ENCODE measurements at regions not wholly inside any gene's neighbourhood (a gene's known extent, or its start where the extent isn't known, plus 50 kb on each side); places are given as distances from the start of the nearest gene placed in this dataset.
"Not testable (repeated sequence)": the region's sequence is repeated elsewhere in the genome, so short reads cannot be mapped to it uniquely, and the experiment has no call there.

GRCh38 chr3:87957575-87957974 lies 101.2 kb downstream of the CGGBP1 start:
- Histone ChIP-seq H3K36me3 (ENCODE audit: insufficient read depth, insufficient read length, low read length) (no peaks in the 10 kb centered on the region), H3K9me3 (ENCODE audit: insufficient read depth, low read length) (no peaks in the 10 kb centered on the region), H3K4me3 (ENCODE audit: insufficient read length, low read depth) (no peak overlapping the region), H3K9ac (ENCODE audit: insufficient read length, low read depth) (no peak overlapping the region), H3K4me1 (ENCODE audit: insufficient read depth, insufficient read length) (no peaks in the 10 kb centered on the region), H3K27me3 (ENCODE audit: insufficient read depth, insufficient read length) (no peaks in the 10 kb centered on the region)
- TF ChIP-seq SUZ12 (IDR thresholded peaks at IDR 0.05; ENCODE audit: extremely low read depth, insufficient read depth, insufficient read length) (no peak), ZNF274 (IDR thresholded peaks at IDR 0.05; ENCODE audit: low read depth, low read length) (no peak), YY1 (IDR thresholded peaks at IDR 0.05; ENCODE audit: insufficient read depth, insufficient read length) (no peak)
- no peak for DNase-seq (ENCODE audit: low read depth, low spot score)

- H3K27me3 ChIP-seq (ENCODE audit: insufficient read depth, insufficient read length), result no peaks in the 10 kb centered on the region
- no peak for DNase-seq (ENCODE audit: low read depth, low spot score)
- no peaks in the 10 kb centered on the region for H3K9me3 ChIP-seq (ENCODE audit: insufficient read depth, low read length)
- no peaks in the 10 kb centered on the region for H3K4me1 ChIP-seq (ENCODE audit: insufficient read depth, insufficient read length)
- no peak for TF ChIP-seq ZNF274 (IDR thresholded peaks at IDR 0.05; ENCODE audit: low read depth, low read length)
- TF ChIP-seq YY1 (IDR thresholded peaks at IDR 0.05; ENCODE audit: insufficient read depth, insufficient read length), result no peak
- TF ChIP-seq SUZ12 (IDR thresholded peaks at IDR 0.05; ENCODE audit: extremely low read depth, insufficient read depth, insufficient read length), result no peak
- H3K4me3 ChIP-seq (ENCODE audit: insufficient read length, low read depth), result no peak overlapping the region
- no peaks in the 10 kb centered on the region for H3K36me3 ChIP-seq (ENCODE audit: insufficient read depth, insufficient read length, low read length)
- H3K9ac ChIP-seq (ENCODE audit: insufficient read length, low read depth), result no peak overlapping the region
These were observed 109.0 kb downstream of the CGGBP1 start for GRCh38 chr3:87949879-87950208.

GRCh38 chr3:87949189-87949878 lies 109.5 kb downstream of the CGGBP1 start:
- no peaks in the 10 kb centered on the region for H3K4me1 ChIP-seq (ENCODE audit: insufficient read depth, insufficient read length)
- H3K9me3 ChIP-seq (ENCODE audit: insufficient read depth, low read length), result no peaks in the 10 kb centered on the region
- TF ChIP-seq SUZ12 (IDR thresholded peaks at IDR 0.05; ENCODE audit: extremely low read depth, insufficient read depth, insufficient read length), result no peak
- no peak for TF ChIP-seq YY1 (IDR thresholded peaks at IDR 0.05; ENCODE audit: insufficient read depth, insufficient read length)
- TF ChIP-seq ZNF274 (IDR thresholded peaks at IDR 0.05; ENCODE audit: low read depth, low read length), result no peak
- no peak for DNase-seq (ENCODE audit: low read depth, low spot score)
- no peaks in the 10 kb centered on the region for H3K27me3 ChIP-seq (ENCODE audit: insufficient read depth, insufficient read length)
- no peak overlapping the region for H3K9ac ChIP-seq (ENCODE audit: insufficient read length, low read depth)
- H3K4me3 ChIP-seq (ENCODE audit: insufficient read length, low read depth), result no peak overlapping the region
- no peaks in the 10 kb centered on the region for H3K36me3 ChIP-seq (ENCODE audit: insufficient read depth, insufficient read length, low read length)

GRCh38 chr3:87946007-87946406 lies 112.8 kb downstream of the CGGBP1 start:
- DNase-seq (ENCODE audit: low read depth, low spot score); H3K4me3 ChIP-seq (ENCODE audit: insufficient read length, low read depth); H3K9ac ChIP-seq (ENCODE audit: insufficient read length, low read depth); H3K9me3 ChIP-seq (ENCODE audit: insufficient read depth, low read length); H3K36me3 ChIP-seq (ENCODE audit: insufficient read depth, insufficient read length, low read length); H3K4me1 ChIP-seq (ENCODE audit: insufficient read depth, insufficient read length); H3K27me3 ChIP-seq (ENCODE audit: insufficient read depth, insufficient read length): not testable (repeated sequence)

- H3K9ac ChIP-seq (ENCODE audit: insufficient read length, low read depth); H3K4me3 ChIP-seq (ENCODE audit: insufficient read length, low read depth); DNase-seq (ENCODE audit: low read depth, low spot score); H3K36me3 ChIP-seq (ENCODE audit: insufficient read depth, insufficient read length, low read length); H3K27me3 ChIP-seq (ENCODE audit: insufficient read depth, insufficient read length); H3K4me1 ChIP-seq (ENCODE audit: insufficient read depth, insufficient read length); H3K9me3 ChIP-seq (ENCODE audit: insufficient read depth, low read length): not testable (repeated sequence)
These were observed 116.5 kb downstream of the CGGBP1 start for GRCh38 chr3:87942256-87942655.

- H3K9ac ChIP-seq (ENCODE audit: insufficient read length, low read depth), result no peak overlapping the region
- TF ChIP-seq ZNF274 (IDR thresholded peaks at IDR 0.05; ENCODE audit: low read depth, low read length) (no peak), YY1 (IDR thresholded peaks at IDR 0.05; ENCODE audit: insufficient read depth, insufficient read length) (no peak), SUZ12 (IDR thresholded peaks at IDR 0.05; ENCODE audit: extremely low read depth, insufficient read depth, insufficient read length) (no peak)
- no peaks in the 10 kb centered on the region for H3K27me3 ChIP-seq (ENCODE audit: insufficient read depth, insufficient read length)
- DNase-seq (ENCODE audit: low read depth, low spot score), result no peak
- H3K36me3 ChIP-seq (ENCODE audit: insufficient read depth, insufficient read length, low read length), result no peaks in the 10 kb centered on the region
- H3K4me3 ChIP-seq (ENCODE audit: insufficient read length, low read depth), result no peak overlapping the region
- peaks cover 15% of the 10 kb centered on the region for H3K9me3 ChIP-seq (ENCODE audit: insufficient read depth, low read length)
- H3K4me1 ChIP-seq (ENCODE audit: insufficient read depth, insufficient read length), result no peaks in the 10 kb centered on the region
These were observed 134.3 kb downstream of the CGGBP1 start for GRCh38 chr3:87924485-87924884.

GRCh38 chr3:87920549-87920948 lies 138.3 kb downstream of the CGGBP1 start:
- TF ChIP-seq SUZ12 (IDR thresholded peaks at IDR 0.05; ENCODE audit: extremely low read depth, insufficient read depth, insufficient read length) (no peak), ZNF274 (IDR thresholded peaks at IDR 0.05; ENCODE audit: low read depth, low read length) (no peak), YY1 (IDR thresholded peaks at IDR 0.05; ENCODE audit: insufficient read depth, insufficient read length) (no peak)
- Histone ChIP-seq H3K4me1 (ENCODE audit: insufficient read depth, insufficient read length) (no peaks in the 10 kb centered on the region), H3K4me3 (ENCODE audit: insufficient read length, low read depth) (no peak overlapping the region), H3K9me3 (ENCODE audit: insufficient read depth, low read length) (peaks cover 15% of the 10 kb centered on the region), H3K9ac (ENCODE audit: insufficient read length, low read depth) (no peak overlapping the region), H3K27me3 (ENCODE audit: insufficient read depth, insufficient read length) (no peaks in the 10 kb centered on the region), H3K36me3 (ENCODE audit: insufficient read depth, insufficient read length, low read length) (no peaks in the 10 kb centered on the region)
- no peak for DNase-seq (ENCODE audit: low read depth, low spot score)

- no peak overlapping the region for H3K9ac ChIP-seq (ENCODE audit: insufficient read length, low read depth)
- no peaks in the 10 kb centered on the region for H3K9me3 ChIP-seq (ENCODE audit: insufficient read depth, low read length)
- no peak overlapping the region for H3K4me3 ChIP-seq (ENCODE audit: insufficient read length, low read depth)
- no peaks in the 10 kb centered on the region for H3K36me3 ChIP-seq (ENCODE audit: insufficient read depth, insufficient read length, low read length)
- TF ChIP-seq SUZ12 (IDR thresholded peaks at IDR 0.05; ENCODE audit: extremely low read depth, insufficient read depth, insufficient read length), result no peak
- no peaks in the 10 kb centered on the region for H3K27me3 ChIP-seq (ENCODE audit: insufficient read depth, insufficient read length)
- no peaks in the 10 kb centered on the region for H3K4me1 ChIP-seq (ENCODE audit: insufficient read depth, insufficient read length)
- DNase-seq (ENCODE audit: low read depth, low spot score), result no peak
These were observed 157.7 kb downstream of the CGGBP1 start for GRCh38 chr3:87901141-87901540.

All from NT2/D1 (cell line).